ENCODE measurements at regions not wholly inside any gene's neighbourhood (a gene's known extent, or its start where the extent isn't known, plus 50 kb on each side); places are given as distances from the start of the nearest gene placed in this dataset.

DNA sequence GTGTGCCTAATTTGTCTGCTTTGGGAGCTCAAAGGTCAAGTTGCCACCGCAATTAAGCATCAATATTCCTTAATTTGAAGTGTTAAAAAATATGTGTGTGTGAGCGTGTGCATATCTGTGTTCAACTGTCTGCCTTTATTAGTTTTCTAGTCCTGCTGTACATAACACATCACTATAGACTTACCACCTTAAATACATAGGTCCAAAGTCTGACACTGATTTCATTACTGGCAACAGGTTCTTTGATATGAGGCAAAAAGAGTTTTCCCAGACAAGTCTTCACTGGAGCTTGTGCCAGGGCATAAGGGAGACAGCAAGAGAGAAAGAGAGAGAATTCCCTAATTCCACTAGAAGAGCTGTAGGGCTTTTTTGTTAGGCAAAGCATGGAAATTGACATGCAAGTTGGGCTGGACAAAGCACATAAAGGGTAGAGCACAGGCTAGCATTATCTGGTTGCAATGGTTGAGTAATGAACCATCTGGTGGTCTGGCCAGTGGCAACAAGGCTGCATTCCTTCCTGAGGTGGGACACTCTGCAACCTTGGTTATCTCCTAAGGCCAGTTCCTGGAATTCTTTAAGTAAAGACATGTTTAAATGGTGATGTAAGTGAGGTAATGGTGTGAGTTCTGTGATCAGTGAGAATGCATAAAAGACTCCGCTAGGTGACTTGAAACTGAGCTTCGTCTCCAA lies 457.2 kb upstream of the ADAMTS5 start:
- Histone ChIP-seq H3K27ac (peak overlapping the region in 2 of 4 donors; percentile 28 to 42), H3K4me3 (no peak overlapping the region), H3K4me1 (peaks cover 0 to 24% (median 9%) of the 10 kb centered on the region in 3 donors), H3K9me3 (no peaks in the 10 kb centered on the region), H3K36me3 (no peaks in the 10 kb centered on the region), H3K27me3 (no peaks in the 10 kb centered on the region)
- WGBS, 2 donors (ENCODE audit: low coverage in 1 of 2): 91 to 94% methylated on average over 2 to 4 of the region's 4 CpGs
- TF ChIP-seq POLR2AphosphoS5 (IDR thresholded peaks at IDR 0.05) (no peak), EP300 (IDR thresholded peaks at IDR 0.05) (no peak), CTCF (IDR thresholded peaks at IDR 0.05) (no peak), POLR2A (IDR thresholded peaks at IDR 0.05) (no peak)
- ATAC-seq: no peak

GRCh38 chr21:27423038-27423437 lies 456.1 kb upstream of the ADAMTS5 start:
- peak; percentile 92 for ATAC-seq
- H3K27ac ChIP-seq: peak overlapping the region in 3 of 4 donors; percentile 54 to 66 (median 57)
- 63 to 76% methylated on average over 3 to 4 of the region's 4 CpGs for WGBS, 2 donors (ENCODE audit: low coverage in 1 of 2)

GRCh38 chr21:27422435-27422834 lies 455.5 kb upstream of the ADAMTS5 start:
- no peak for TF ChIP-seq POLR2AphosphoS5 (IDR thresholded peaks at IDR 0.05)
- no peak for TF ChIP-seq CTCF (IDR thresholded peaks at IDR 0.05)
- no peak for TF ChIP-seq EP300 (IDR thresholded peaks at IDR 0.05)
- TF ChIP-seq POLR2A (IDR thresholded peaks at IDR 0.05): no peak

More at GRCh38 chr21:27423038-27423437, 456.1 kb upstream of the ADAMTS5 start:
- Histone ChIP-seq H3K4me3 (no peak overlapping the region), H3K4me1 (peaks cover 0 to 24% (median 9%) of the 10 kb centered on the region in 3 donors), H3K27me3 (no peaks in the 10 kb centered on the region), H3K36me3 (no peaks in the 10 kb centered on the region), H3K9me3 (no peaks in the 10 kb centered on the region)
- TF ChIP-seq POLR2A (IDR thresholded peaks at IDR 0.05) (no peak), POLR2AphosphoS5 (IDR thresholded peaks at IDR 0.05) (peak; percentile 65)

GRCh38 chr21:27421654-27422053 lies 454.8 kb upstream of the ADAMTS5 start:
- 74 to 83% methylated on average over 2 to 3 of the region's 3 CpGs for WGBS, 2 donors (ENCODE audit: low coverage in 1 of 2)

More at GRCh38 chr21:27422435-27422834, 455.5 kb upstream of the ADAMTS5 start:
- 50 to 57% methylated on average over 1 of the region's 1 CpG for WGBS, 2 donors (ENCODE audit: low coverage in 1 of 2)
- H3K27ac ChIP-seq: peak overlapping the region in 3 of 4 donors; percentile 54 to 66 (median 57)
- H3K4me1 ChIP-seq: peaks cover 0 to 24% (median 9%) of the 10 kb centered on the region in 3 donors
- H3K4me3 ChIP-seq: no peak overlapping the region
- H3K27me3 ChIP-seq: no peaks in the 10 kb centered on the region
- H3K9me3 ChIP-seq: no peaks in the 10 kb centered on the region
- H3K36me3 ChIP-seq: no peaks in the 10 kb centered on the region
- ATAC-seq: no peak

GRCh38 chr21:27419153-27419552 lies 452.3 kb upstream of the ADAMTS5 start:
- 33 to 42% methylated on average over 3 of the region's 3 CpGs for WGBS, 2 donors (ENCODE audit: low coverage in 1 of 2)

More at GRCh38 chr21:27421654-27422053, 454.8 kb upstream of the ADAMTS5 start:
- H3K36me3 ChIP-seq: no peaks in the 10 kb centered on the region
- H3K4me3 ChIP-seq: no peak overlapping the region
- H3K27me3 ChIP-seq: no peaks in the 10 kb centered on the region
- no peaks in the 10 kb centered on the region for H3K9me3 ChIP-seq
- no peak for ATAC-seq
- TF ChIP-seq POLR2AphosphoS5 (IDR thresholded peaks at IDR 0.05): no peak
- TF ChIP-seq CTCF (IDR thresholded peaks at IDR 0.05): no peak
- TF ChIP-seq EP300 (IDR thresholded peaks at IDR 0.05): no peak
- TF ChIP-seq POLR2A (IDR thresholded peaks at IDR 0.05): no peak
- H3K4me1 ChIP-seq: peaks cover 0 to 24% (median 9%) of the 10 kb centered on the region in 3 donors
- H3K27ac ChIP-seq: peak overlapping the region in 1 of 4 donors; percentile 54

More at GRCh38 chr21:27419153-27419552, 452.3 kb upstream of the ADAMTS5 start:
- Histone ChIP-seq H3K9me3 (peaks cover 0 to 4% (median 0%) of the 10 kb centered on the region in 3 donors), H3K4me1 (peaks cover 0 to 12% (median 7%) of the 10 kb centered on the region in 3 donors), H3K27ac (no peak overlapping the region), H3K36me3 (no peaks in the 10 kb centered on the region), H3K4me3 (no peak overlapping the region), H3K27me3 (no peaks in the 10 kb centered on the region)
- TF ChIP-seq POLR2AphosphoS5 (IDR thresholded peaks at IDR 0.05): no peak
- TF ChIP-seq CTCF (IDR thresholded peaks at IDR 0.05): no peak
- no peak for TF ChIP-seq EP300 (IDR thresholded peaks at IDR 0.05)
- no peak for TF ChIP-seq POLR2A (IDR thresholded peaks at IDR 0.05)
- no peak for ATAC-seq
